GM19193 (cell line): ENCODE measurements at regions not wholly inside any gene's neighbourhood (a gene's known extent, or its start where the extent isn't known, plus 50 kb on each side); places are given as distances from the start of the nearest gene placed in this dataset.

Experiments
- POLR2A ChIP-seq: IDR thresholded peaks from 4 replicates; pipeline ENCODE4 v1.6.1; 2011; ENCODE audit not compliant: insufficient read depth, insufficient read length; ENCODE audit errors: extremely low read depth

DNA sequence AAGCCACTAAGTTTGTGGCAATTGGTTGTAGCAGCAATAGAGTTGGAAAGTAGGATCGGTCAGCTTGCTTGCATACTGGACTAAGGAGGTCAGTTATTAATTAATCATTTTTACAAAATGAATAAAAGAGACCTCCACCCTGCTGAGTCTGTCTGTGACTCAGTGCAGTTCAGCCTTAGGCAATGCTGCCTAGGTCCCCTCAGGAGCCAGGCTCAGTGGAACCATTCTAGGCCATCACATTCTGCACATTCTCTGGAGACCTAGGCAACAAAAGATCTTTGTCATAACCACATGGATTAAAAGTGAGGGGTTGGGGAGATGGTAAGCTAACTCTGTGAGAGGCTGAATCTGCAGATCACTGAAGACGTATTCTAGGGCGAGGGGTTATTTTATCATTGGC, 178.7 kb upstream of the CADM1 start:
- no peak for TF ChIP-seq POLR2A

GRCh38 chr11:115682101-115682500, 177.9 kb upstream of the CADM1 start:
- TF ChIP-seq POLR2A: no peak

- TF ChIP-seq POLR2A: no peak
These were observed 175.7 kb upstream of the CADM1 start for GRCh38 chr11:115679945-115680344.

DNA sequence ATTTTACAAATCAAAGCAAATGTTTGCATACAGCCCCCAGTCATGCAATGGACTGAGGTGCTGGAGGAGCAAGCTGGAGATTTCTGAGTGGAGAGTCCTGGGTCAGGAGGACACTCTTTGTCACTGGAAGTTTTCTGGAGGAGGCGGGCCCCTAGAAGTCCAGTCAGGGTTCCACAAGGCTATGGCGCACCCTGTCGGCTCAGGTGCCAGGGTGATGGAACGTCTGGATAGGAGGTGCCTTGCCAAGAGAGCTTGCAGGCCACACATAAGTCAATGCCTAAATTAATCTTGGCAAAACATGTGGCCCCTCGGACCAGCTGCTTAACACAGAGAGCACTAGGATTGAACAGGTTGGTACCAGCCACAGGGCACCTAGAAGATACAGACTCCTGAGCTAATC, 174.7 kb upstream of the CADM1 start:
- TF ChIP-seq POLR2A: no peak

DNA sequence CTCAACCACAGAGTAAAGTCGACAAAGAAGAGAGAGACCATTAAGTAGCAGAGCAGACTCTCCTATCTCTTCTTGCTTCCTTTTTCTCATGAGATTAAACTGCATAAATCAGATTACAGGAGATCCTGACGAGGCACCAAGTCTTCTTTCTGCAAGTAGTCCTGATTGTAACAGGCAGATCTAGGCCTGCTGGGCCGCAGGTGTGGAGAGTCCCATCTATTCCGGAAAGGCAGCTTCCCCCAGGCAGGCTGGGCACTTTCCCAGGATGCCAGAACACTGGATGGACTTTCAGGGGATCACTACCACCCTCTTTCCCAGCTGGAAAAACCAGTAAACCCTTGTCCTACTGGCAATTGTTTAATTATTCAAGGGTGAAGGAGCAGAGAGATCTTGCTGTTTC, 173.0 kb upstream of the CADM1 start:
- no peak for TF ChIP-seq POLR2A

DNA sequence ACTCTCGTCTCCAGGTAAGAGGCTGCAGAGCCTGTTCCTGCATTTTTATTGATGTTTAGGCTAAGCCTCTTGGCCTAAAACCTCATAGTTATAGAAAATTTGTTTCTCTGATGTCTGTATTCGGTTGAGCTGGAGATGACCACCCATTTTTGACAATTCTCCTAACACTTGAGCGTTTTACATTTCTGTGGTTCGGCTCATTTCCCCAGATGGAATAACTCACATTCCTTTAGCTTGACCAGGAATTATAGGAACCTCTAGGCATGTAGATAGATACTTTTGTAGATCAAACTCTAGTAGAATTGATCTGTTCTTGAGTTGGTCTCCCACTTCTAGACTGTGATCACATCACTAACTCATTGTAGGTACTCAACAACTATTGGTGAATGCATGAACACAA, 172.6 kb upstream of the CADM1 start:
- TF ChIP-seq POLR2A: no peak

DNA sequence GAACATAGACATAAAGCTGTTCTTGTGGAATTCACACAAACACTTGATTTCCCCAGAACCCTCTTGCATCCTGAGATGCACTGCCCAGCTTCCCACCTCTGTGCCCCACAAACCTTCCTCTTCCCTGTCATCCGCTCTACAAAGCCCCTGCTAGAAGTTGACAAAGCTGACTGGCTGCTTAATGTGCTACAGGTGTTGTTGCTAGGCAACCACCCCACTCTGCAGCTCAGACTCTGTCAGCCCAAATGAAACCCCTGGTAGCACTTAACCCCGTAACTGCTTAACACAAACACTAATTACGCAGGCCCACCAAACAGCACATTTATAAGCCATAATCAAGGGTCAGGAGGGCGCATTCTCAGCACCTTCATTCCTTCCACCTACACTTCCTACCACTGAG, 172.0 kb upstream of the CADM1 start:
- TF ChIP-seq POLR2A: no peak

DNA sequence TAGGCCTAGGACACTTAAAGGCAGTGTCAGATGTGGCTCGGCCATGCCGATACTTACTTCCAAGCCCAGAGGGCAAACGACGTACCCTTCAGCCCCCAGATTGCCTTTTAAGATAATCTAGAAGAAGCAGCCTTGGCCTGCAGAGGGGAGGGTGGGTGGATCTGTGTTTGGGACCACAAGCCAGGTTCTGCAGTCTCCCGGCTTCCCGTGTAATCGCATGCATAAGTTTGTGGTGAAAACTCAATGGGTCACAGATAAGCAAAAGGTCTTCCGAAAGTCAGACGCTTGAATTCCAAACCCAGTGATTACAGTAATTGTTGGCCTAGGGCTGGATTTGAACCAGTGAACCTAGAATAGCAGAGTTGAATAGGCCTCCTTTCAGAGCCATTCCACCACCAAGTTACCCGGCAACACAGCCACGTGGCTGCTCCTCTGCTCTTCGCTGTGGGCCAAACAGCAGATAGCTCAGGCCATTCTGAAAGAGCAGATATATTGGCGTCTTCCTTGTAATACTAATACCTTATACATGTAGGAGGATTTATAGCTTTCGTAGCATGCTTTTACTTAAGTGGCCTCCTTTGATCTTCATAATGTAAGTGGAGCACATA, 170.8 kb upstream of the CADM1 start:
- TF ChIP-seq POLR2A: no peak

GRCh38 chr11:115674176-115674936, 170.1 kb upstream of the CADM1 start:
- no peak for TF ChIP-seq POLR2A

GRCh38 chr11:115673720-115674119, 169.5 kb upstream of the CADM1 start:
- no peak for TF ChIP-seq POLR2A

- TF ChIP-seq POLR2A: no peak
These were observed 168.8 kb upstream of the CADM1 start for GRCh38 chr11:115672999-115673411.

GRCh38 chr11:115672412-115672811, 168.2 kb upstream of the CADM1 start:
- TF ChIP-seq POLR2A: no peak

- no peak for TF ChIP-seq POLR2A
These were observed 166.5 kb upstream of the CADM1 start for GRCh38 chr11:115670538-115671205.

GRCh38 chr11:115665958-115666357, 161.7 kb upstream of the CADM1 start:
- TF ChIP-seq POLR2A: no peak

DNA sequence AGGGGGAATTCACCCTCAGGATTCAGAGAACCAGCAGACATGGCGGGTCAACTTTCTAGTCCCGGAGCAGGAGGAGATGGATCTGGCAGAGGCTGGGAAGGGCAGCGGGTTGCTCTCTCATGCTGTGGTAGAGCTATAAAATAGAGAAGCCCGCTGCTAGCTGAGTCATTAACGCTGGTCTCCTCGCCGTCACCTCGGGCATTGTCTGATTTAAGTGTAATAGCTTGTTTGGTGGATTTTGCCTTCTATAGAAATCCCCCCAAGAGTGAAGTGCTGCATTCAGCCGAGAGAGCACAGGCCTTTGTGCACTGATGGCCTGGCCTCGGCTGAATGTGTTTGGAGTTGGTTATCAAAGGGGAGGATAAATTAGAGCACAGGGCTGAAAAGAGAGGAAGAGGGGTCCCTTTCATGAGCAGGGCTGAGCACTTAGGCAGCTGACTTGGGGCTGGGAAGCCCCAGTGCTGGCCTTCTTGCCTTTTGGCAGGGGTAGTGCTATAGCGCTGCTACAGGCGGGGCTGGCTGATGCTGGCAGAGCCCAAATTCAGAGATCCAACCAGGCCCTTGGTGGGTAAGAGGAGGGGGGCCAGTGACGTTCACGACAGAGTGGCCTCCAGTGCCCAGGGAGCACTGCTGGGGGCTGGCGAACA, 161.1 kb upstream of the CADM1 start:
- no peak for TF ChIP-seq POLR2A

DNA sequence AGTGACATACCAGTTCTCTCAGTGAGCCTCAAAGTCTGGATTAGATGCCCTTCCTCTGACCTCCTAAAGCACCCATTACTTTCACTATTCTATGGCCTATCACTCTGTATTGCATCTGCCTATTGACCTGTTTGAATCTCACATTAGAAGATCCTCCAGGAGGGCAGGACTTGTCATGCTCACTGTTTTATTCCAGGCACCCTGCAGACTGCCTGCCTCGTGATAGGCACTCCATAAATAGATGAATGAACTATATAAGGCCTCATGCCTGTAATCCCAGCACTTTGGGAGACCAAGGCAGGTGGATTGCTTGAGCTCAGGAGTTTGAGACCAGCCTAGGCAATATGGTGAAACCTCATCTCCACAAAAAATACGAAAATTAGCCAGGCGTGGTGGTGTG, 160.1 kb upstream of the CADM1 start:
- no peak for TF ChIP-seq POLR2A

DNA sequence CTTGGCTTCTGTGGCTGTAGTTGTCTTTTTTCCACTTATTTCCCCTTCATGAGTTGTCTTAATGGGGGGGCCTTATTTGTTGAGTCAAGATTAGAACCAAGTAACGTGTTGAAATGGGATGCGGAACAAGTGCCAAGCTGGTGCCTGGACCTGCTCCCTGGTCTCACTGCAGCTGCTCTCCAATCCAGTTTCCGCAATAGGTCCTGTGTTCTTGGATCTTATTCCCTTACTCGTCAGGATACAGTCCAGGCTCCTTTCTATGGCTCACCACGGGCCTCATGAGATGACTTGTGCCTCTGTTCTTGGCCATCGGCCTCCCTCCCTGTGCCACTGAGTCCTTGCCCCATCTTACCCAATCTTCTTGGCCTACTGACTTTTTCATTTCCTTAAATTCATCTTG, 159.6 kb upstream of the CADM1 start:
- TF ChIP-seq POLR2A: no peak
